HG02610 (cell line): ENCODE measurements at regions not wholly inside any gene's neighbourhood (a gene's known extent, or its start where the extent isn't known, plus 50 kb on each side); places are given as distances from the start of the nearest gene placed in this dataset.

ENCODE experiments used
- ATAC-seq: cut with Tn5 transposase; IDR thresholded peaks from one replicate; pipeline ENCODE4 v1.9.1; 2021; ENCODE audit warnings: mild to moderate bottlenecking, moderate library complexity; ENCODE audit not compliant: unreplicated experiment

GRCh38 chr10:2005546-2005945 lies 268.2 kb upstream of the ADARB2 start:
- ATAC-seq = no peak

GRCh38 chr10:1992930-1993329 lies 255.6 kb upstream of the ADARB2 start:
- ATAC-seq = no peak

- no peak for ATAC-seq
These were observed 251.8 kb upstream of the ADARB2 start for GRCh38 chr10:1989090-1989489.

GRCh38 chr10:1981976-1982375 lies 244.7 kb upstream of the ADARB2 start:
- ATAC-seq = no peak

GRCh38 chr10:1980459-1980858 lies 243.1 kb upstream of the ADARB2 start:
- ATAC-seq = no peak

- ATAC-seq = no peak
These were observed 241.3 kb upstream of the ADARB2 start for GRCh38 chr10:1978584-1978983.

- ATAC-seq = no peak
These were observed 240.1 kb upstream of the ADARB2 start for GRCh38 chr10:1977461-1977860.

GRCh38 chr10:1972406-1972805 lies 235.1 kb upstream of the ADARB2 start:
- no peak for ATAC-seq

GRCh38 chr10:1968257-1969033 lies 231.1 kb upstream of the ADARB2 start:
- ATAC-seq = no peak

GRCh38 chr10:1966712-1967376 lies 229.5 kb upstream of the ADARB2 start:
- ATAC-seq = no peak

GRCh38 chr10:1964476-1964875 lies 227.2 kb upstream of the ADARB2 start:
- no peak for ATAC-seq

GRCh38 chr10:1963341-1963740 lies 226.0 kb upstream of the ADARB2 start:
- ATAC-seq = no peak

GRCh38 chr10:1961989-1962388 lies 224.7 kb upstream of the ADARB2 start:
- no peak for ATAC-seq

GRCh38 chr10:1960982-1961381 lies 223.7 kb upstream of the ADARB2 start:
- ATAC-seq = no peak

GRCh38 chr10:1957057-1957456 lies 219.7 kb upstream of the ADARB2 start:
- ATAC-seq = no peak

GRCh38 chr10:1954300-1954699 lies 217.0 kb upstream of the ADARB2 start:
- ATAC-seq = no peak

- ATAC-seq = no peak
These were observed 215.1 kb upstream of the ADARB2 start for GRCh38 chr10:1952126-1953095.

- ATAC-seq = no peak
These were observed 213.6 kb upstream of the ADARB2 start for GRCh38 chr10:1950803-1951495.

GRCh38 chr10:1947464-1948003 lies 210.2 kb upstream of the ADARB2 start:
- ATAC-seq = no peak

- no peak for ATAC-seq
These were observed 207.2 kb upstream of the ADARB2 start for GRCh38 chr10:1944487-1944886.
